Epithelial cell of proximal tubule (primary cell): ENCODE measurements at regions not wholly inside any gene's neighbourhood (a gene's known extent, or its start where the extent isn't known, plus 50 kb on each side); places are given as distances from the start of the nearest gene placed in this dataset.

Experiments used
- DNase-seq: peaks from one replicate; pipeline ENCODE4 v3.0.0-alpha.2; 2011; ENCODE audit warnings: low read depth
- H3K4me3 ChIP-seq: 2 replicates; pipeline ENCODE4 v1.5.1; 2011; ENCODE audit warnings: low read depth, mild to moderate bottlenecking, low read length
- TF ChIP-seq, protein P1 (sequence below): conservative IDR thresholded peaks from 2 replicates; pipeline ENCODE4 v1.5.1; 2012; ENCODE audit warnings: low read depth, mild to moderate bottlenecking, low read length

DNA sequence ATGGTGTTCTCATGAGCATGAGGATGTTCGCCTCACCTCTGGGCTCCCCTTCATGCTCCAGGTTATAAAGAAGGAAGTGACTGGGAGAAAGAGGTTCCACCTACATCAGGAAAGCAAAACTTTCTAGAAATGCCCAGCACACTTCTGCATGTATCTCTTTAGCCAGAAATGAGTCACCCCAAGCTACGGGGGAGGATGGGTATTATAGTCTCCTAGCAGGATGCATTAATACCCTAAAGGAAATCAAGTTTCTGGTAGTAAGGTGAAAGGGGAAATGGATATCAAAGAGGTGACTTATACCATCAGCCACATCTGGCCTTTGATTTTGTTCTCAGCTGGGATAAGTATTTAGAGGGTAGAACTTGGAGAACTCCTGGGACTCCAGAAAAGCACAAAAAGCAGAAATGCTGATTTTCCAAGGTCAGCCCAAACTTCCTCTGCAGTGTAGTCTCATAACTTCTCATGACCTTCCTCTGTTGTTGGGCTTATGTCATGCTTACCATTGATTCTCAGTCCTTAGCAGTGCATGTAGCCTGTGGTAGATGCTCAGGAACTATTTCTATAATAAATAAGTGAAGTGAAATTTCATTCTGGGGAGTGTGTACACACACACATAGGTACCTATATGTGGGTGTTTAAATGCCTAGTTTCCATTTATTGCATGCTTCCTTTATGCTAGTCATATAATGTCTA is 209.4 kb upstream of the CRY1 start:
- no peak overlapping the region for H3K4me3 ChIP-seq
- no peak for DNase-seq
- TF ChIP-seq, protein P1, sequence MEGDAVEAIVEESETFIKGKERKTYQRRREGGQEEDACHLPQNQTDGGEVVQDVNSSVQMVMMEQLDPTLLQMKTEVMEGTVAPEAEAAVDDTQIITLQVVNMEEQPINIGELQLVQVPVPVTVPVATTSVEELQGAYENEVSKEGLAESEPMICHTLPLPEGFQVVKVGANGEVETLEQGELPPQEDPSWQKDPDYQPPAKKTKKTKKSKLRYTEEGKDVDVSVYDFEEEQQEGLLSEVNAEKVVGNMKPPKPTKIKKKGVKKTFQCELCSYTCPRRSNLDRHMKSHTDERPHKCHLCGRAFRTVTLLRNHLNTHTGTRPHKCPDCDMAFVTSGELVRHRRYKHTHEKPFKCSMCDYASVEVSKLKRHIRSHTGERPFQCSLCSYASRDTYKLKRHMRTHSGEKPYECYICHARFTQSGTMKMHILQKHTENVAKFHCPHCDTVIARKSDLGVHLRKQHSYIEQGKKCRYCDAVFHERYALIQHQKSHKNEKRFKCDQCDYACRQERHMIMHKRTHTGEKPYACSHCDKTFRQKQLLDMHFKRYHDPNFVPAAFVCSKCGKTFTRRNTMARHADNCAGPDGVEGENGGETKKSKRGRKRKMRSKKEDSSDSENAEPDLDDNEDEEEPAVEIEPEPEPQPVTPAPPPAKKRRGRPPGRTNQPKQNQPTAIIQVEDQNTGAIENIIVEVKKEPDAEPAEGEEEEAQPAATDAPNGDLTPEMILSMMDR: no peak

DNA sequence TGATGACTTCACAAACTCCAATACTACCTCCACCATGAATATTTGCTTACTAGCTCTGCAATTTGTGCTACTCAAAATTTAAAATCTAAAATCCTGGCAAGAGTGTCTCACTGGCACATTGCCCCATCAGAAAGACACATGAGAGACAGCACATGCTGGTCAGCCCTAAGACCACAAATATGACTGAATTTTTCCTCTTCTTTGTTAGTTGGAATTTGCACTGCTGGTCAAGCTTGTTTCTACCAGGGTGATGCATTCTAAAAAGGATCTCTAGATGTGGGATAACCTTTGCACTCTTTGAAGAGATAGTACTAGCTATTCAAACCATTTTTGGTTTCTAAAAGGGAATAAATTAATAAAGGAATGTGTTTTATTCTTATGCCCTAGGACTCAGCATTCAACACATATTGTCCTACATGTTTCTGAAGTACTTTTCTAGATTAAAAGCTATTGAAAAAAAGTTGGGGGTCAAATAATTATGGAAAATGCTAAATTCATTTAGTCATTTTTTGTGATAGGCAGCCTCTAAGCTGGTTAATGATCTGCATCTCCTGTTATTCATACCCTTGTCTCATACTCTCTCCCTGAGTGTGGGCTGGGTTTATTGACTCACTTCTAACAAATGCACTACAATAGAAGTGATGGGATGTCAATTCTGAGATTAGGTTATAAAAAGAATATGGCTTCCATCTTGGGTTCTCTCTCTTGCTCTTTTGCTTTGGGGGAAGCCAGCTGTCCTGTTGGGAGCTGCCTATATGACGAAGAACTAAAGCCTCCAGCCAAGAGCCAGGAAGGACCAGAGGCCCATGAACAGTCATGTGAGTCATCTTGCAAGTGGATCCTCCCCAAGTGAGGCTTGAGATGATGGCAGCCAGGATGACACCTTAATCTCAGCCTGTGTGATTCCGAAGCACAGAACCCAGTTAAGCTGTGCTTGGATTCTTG is 211.5 kb upstream of the CRY1 start:
- H3K4me3 ChIP-seq: no peak overlapping the region
- TF ChIP-seq, protein P1: no peak
- no peak for DNase-seq

DNA sequence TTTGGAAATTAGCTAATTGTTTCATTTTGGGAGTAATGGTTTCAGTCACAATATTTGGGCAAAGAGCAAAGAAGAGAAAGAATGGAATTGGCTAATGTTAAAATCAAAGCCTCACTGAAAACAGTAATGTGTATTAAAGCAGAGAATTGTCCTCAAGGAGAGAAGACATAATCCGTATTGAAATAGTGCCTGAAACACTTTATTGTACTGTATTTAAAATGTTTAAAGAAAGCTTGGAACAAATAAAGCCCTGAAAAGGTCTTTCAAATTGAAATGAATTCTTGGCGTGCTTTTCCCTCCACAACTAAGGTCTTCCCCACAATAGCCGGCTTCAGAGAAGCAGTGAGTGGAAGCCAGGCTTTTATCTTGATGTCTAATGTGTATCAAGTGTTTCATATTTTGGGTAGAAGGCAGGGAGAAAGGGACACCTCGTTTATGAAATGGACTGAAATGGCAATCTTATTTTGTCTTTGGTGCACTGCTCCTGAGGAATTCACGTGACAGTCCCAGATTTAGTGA is 212.9 kb upstream of the CRY1 start:
- no peak overlapping the region for H3K4me3 ChIP-seq
- TF ChIP-seq, protein P1: no peak
- DNase-seq: no peak

DNA sequence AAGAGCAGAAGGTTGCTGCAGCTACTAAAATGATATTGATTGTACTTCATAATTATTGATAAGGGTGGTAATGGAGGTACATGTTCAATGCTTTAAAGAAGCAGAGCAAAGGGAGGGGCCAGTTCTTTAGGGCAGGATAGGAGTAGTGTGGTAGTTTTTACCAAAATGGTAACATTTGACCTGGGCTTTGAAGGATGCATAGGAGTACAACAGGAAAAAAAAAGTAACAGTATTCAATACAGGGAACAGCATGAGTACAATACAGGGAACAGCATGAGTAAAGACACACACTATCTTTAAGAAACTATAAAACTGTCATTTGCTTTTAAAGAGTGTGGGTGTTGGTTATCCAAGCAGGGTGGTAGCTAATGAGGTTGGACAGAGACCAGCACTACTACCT is 215.0 kb upstream of the CRY1 start:
- TF ChIP-seq, protein P1: no peak
- no peak for DNase-seq
- H3K4me3 ChIP-seq: no peak overlapping the region

DNA sequence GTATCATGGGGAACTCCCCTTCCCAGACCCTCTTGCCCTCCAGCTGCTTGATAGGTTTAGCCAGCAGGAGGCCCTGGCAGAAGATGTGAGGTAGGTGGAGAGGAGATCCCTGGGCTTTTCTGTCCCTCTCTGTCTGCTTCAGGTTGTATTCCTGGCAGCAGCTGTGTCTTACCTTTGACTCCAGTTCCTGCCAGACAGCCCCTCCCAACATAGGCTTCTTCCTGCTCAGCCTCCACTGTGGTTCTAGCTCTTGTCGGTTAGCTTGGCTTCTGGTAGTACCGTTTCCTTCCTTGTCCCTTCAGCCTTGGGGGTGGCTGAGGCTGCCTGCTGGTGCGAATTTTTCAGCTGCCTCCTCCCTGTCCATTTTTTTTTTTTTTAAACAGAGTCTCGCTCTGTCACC is 215.7 kb upstream of the CRY1 start:
- TF ChIP-seq, protein P1: no peak
- DNase-seq: no peak
- H3K4me3 ChIP-seq: no peak overlapping the region

DNA sequence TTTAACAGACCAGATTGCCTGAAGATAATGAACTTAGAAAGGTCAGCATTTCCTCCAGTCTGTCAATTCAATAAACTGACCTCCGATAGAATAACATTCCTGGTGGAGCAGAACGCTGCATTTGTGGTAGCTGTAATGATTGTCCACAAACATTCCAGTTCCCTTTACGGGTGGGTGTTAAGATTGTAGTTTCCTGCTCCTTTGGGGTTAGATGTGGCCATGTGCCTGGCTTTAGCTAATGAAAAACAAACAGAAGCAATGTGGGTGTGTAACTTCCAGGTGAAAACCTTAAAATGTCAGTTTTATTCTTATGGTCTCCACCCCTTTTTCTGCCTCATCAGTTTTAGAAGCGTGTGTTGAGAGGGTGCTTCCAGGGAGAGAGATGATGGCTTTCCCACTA is 217.3 kb upstream of the CRY1 start:
- H3K4me3 ChIP-seq: no peak overlapping the region
- TF ChIP-seq, protein P1: no peak
- DNase-seq: no peak
